OCI-LY1 (cell line): ENCODE measurements at regions not wholly inside any gene's neighbourhood (a gene's known extent, or its start where the extent isn't known, plus 50 kb on each side); places are given as distances from the start of the nearest gene placed in this dataset.

Experiments
- H2AFZ ChIP-seq: fragments of 200-600 bp; sonication (generic), shearing (Covaris generic); 2 replicates; pipeline ENCODE4 v1.6.0; 2014; ENCODE audit warnings: antibody characterized with exemption, mild to moderate bottlenecking, low read length
- H3F3A ChIP-seq: fragments of 200-600 bp; sonication (generic), shearing (Covaris generic); 2 replicates; pipeline ENCODE4 v1.6.0; 2014; ENCODE audit warnings: mild to moderate bottlenecking, antibody characterized with exemption, low read length, moderate library complexity; ENCODE audit not compliant: insufficient read depth
- H3K27ac ChIP-seq: fragments of 200-600 bp; sonication (generic); 2 replicates; pipeline ENCODE4 v1.5.1; 2014; ENCODE audit warnings: low read length, mixed run types, mild to moderate bottlenecking, low read depth; ENCODE audit not compliant: poor library complexity, severe bottlenecking
- H3K27me3 ChIP-seq: fragments of 200-600 bp; sonication (generic); 2 replicates; pipeline ENCODE4 v1.6.0; 2014; ENCODE audit warnings: antibody characterized with exemption, mild to moderate bottlenecking, low read length, moderate library complexity; ENCODE audit not compliant: insufficient read depth
- H3K36me3 ChIP-seq: fragments of 200-600 bp; sonication (generic); 2 replicates; pipeline ENCODE4 v1.6.1; 2014; ENCODE audit warnings: mild to moderate bottlenecking, antibody characterized with exemption, low read length, moderate library complexity, mixed read lengths; ENCODE audit not compliant: insufficient read depth
- H3K4me1 ChIP-seq: fragments of 200-600 bp; sonication (generic); 2 replicates; pipeline ENCODE4 v1.5.1; 2014; ENCODE audit warnings: mild to moderate bottlenecking, low read length, moderate library complexity; ENCODE audit not compliant: insufficient read depth, severe bottlenecking
- H3K4me2 ChIP-seq: fragments of 200-600 bp; sonication (generic), shearing (Covaris generic); 2 replicates; pipeline ENCODE4 v1.6.1; 2014; ENCODE audit warnings: low read length
- H3K4me3 ChIP-seq: fragments of 200-600 bp; sonication (generic); 2 replicates; pipeline ENCODE4 v1.5.1; 2014; ENCODE audit warnings: low read length, low read depth, mild to moderate bottlenecking, mixed read lengths; ENCODE audit not compliant: poor library complexity, severe bottlenecking
- H3K79me2 ChIP-seq: fragments of 200-600 bp; shearing (Covaris generic); 2 replicates; pipeline ENCODE4 v1.6.1; 2016; ENCODE audit warnings: mixed run types, low read length, mixed read lengths; ENCODE audit not compliant: insufficient read depth
- H3K9ac ChIP-seq: fragments of 200-600 bp; sonication (generic), shearing (Covaris generic); 2 replicates; pipeline ENCODE4 v1.6.1; 2014; ENCODE audit warnings: mild to moderate bottlenecking, low read length, mixed read lengths
- H3K9me2 ChIP-seq: fragments of 200-600 bp; sonication (generic), shearing (Covaris generic); 2 replicates; pipeline ENCODE4 v1.6.1; 2014; ENCODE audit warnings: low read depth, mild to moderate bottlenecking, low read length, mixed read lengths
- H3K9me3 ChIP-seq: fragments of 200-600 bp; shearing (Covaris generic); 2 replicates; pipeline ENCODE4 v1.6.1; 2014; ENCODE audit warnings: low read length, mixed read lengths
- H4K20me1 ChIP-seq: fragments of 200-600 bp; sonication (generic), shearing (Covaris generic); 2 replicates; pipeline ENCODE4 v1.6.0; 2016; ENCODE audit warnings: mild to moderate bottlenecking, low read length; ENCODE audit not compliant: insufficient read depth
- EZH2 ChIP-seq: fragments of 200-600 bp; sonication (generic), shearing (Covaris generic); IDR thresholded peaks from 2 replicates; pipeline ENCODE4 v1.8.0; 2017; ENCODE audit warnings: borderline replicate concordance, mixed run types, mild to moderate bottlenecking, antibody characterized with exemption, low read length, moderate library complexity, mixed read lengths
- TF ChIP-seq, protein P1 (sequence below): fragments of 200-600 bp; sonication (generic), shearing (Covaris generic); IDR thresholded peaks from 2 replicates; pipeline ENCODE4 v1.5.1; 2017; ENCODE audit warnings: mild to moderate bottlenecking, antibody characterized with exemption, low read length, moderate library complexity, mixed read lengths

DNA sequence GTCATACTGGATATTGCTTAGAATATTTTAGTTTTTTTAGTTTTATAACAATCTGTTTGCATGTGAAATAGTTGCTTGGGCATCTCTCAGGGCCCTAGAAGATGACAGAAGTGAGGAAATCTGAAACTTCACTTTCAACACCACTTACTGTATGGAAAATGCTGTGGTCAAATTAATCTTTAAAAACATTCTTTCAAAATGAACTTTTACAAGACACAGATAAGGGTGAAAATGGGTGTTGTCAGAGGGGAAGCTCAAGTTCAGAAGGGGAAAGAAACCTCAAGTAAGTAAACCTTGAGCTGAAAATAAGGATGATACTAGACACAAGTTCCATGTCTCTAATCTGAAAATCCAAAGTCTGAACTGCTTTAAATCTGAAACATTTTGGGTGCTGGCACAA is 1840.1 kb upstream of the RAG2 start:
- no peak overlapping the region for H2AFZ ChIP-seq
- H3F3A ChIP-seq, result no peaks in the 10 kb centered on the region
- no peaks in the 10 kb centered on the region for H3K4me1 ChIP-seq
- no peaks in the 10 kb centered on the region for H3K79me2 ChIP-seq
- no peaks in the 10 kb centered on the region for H4K20me1 ChIP-seq
- H3K36me3 ChIP-seq, result no peaks in the 10 kb centered on the region
- no peak overlapping the region for H3K4me3 ChIP-seq
- H3K9me3 ChIP-seq, result no peaks in the 10 kb centered on the region
- no peaks in the 10 kb centered on the region for H3K27me3 ChIP-seq
- H3K27ac ChIP-seq, result no peak overlapping the region
- TF ChIP-seq, protein P1, sequence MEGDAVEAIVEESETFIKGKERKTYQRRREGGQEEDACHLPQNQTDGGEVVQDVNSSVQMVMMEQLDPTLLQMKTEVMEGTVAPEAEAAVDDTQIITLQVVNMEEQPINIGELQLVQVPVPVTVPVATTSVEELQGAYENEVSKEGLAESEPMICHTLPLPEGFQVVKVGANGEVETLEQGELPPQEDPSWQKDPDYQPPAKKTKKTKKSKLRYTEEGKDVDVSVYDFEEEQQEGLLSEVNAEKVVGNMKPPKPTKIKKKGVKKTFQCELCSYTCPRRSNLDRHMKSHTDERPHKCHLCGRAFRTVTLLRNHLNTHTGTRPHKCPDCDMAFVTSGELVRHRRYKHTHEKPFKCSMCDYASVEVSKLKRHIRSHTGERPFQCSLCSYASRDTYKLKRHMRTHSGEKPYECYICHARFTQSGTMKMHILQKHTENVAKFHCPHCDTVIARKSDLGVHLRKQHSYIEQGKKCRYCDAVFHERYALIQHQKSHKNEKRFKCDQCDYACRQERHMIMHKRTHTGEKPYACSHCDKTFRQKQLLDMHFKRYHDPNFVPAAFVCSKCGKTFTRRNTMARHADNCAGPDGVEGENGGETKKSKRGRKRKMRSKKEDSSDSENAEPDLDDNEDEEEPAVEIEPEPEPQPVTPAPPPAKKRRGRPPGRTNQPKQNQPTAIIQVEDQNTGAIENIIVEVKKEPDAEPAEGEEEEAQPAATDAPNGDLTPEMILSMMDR, result no peak
- TF ChIP-seq EZH2, result no peak
- no peak overlapping the region for H3K4me2 ChIP-seq
- no peaks in the 10 kb centered on the region for H3K9me2 ChIP-seq
- H3K9ac ChIP-seq, result no peak overlapping the region

DNA sequence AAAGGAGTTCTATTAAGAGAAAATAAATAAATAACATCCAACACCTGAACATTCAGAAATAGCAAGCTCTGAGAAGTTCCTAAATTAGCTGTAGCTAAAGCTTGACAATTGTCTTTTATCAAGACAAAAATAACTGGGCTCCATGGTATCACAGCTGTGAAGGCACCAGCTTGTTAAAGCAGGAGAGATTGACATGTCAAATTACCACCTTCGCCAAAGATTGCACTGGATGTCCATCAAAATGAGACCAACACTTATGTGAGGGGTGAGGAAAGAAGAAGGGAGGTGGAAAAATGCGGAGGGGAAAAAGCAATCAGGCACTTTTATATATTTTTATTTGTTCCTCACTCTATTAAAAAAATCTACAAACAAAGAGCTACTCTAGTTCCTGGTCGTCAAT is 1827.5 kb upstream of the RAG2 start:
- Histone ChIP-seq H4K20me1 (no peaks in the 10 kb centered on the region), H3K36me3 (no peaks in the 10 kb centered on the region), H3K4me1 (no peaks in the 10 kb centered on the region), H3F3A (no peaks in the 10 kb centered on the region), H3K9me3 (no peaks in the 10 kb centered on the region), H3K9me2 (no peaks in the 10 kb centered on the region), H3K4me2 (no peak overlapping the region), H3K79me2 (no peaks in the 10 kb centered on the region), H3K27me3 (no peaks in the 10 kb centered on the region), H3K27ac (no peak overlapping the region), H3K4me3 (no peak overlapping the region), H3K9ac (no peak overlapping the region), H2AFZ (no peak overlapping the region)
- no peak for TF ChIP-seq EZH2
- TF ChIP-seq, protein P1, result no peak

- H3K9me2 ChIP-seq, result no peaks in the 10 kb centered on the region
- no peaks in the 10 kb centered on the region for H3K27me3 ChIP-seq
- H4K20me1 ChIP-seq, result no peaks in the 10 kb centered on the region
- no peak overlapping the region for H3K27ac ChIP-seq
- no peaks in the 10 kb centered on the region for H3K9me3 ChIP-seq
- TF ChIP-seq, protein P1, result no peak
- no peak for TF ChIP-seq EZH2
- no peaks in the 10 kb centered on the region for H3K36me3 ChIP-seq
- no peak overlapping the region for H3K4me3 ChIP-seq
- no peak overlapping the region for H3K9ac ChIP-seq
- H3K4me2 ChIP-seq, result no peak overlapping the region
- H2AFZ ChIP-seq, result no peak overlapping the region
- no peaks in the 10 kb centered on the region for H3K79me2 ChIP-seq
- no peaks in the 10 kb centered on the region for H3F3A ChIP-seq
- no peaks in the 10 kb centered on the region for H3K4me1 ChIP-seq
Observed at GRCh38 chr11:38423042-38423441, 1825.0 kb upstream of the RAG2 start.
